ENCODE measurements at regions not wholly inside any gene's neighbourhood (a gene's known extent, or its start where the extent isn't known, plus 50 kb on each side); places are given as distances from the start of the nearest gene placed in this dataset.

DNA sequence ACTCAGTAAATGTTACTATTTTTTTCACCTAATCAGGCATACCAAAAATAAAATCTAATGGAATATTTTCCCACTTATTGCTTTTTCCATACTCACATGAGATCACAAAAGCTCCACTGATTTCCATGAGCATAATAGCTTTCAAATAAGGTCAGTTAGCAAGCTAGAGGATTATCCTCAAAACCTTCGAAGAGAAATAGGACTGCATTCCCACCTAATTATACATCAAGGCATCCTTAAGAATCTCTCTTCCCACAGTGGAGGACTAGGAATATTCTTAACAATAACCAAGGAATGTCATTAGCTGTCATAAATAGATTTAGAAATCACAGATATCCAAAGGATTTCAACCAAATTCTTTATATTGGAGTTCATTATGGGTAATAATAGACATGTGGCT, 127.9 kb upstream of the STT3B start:
- no peak for DNase-seq

DNA sequence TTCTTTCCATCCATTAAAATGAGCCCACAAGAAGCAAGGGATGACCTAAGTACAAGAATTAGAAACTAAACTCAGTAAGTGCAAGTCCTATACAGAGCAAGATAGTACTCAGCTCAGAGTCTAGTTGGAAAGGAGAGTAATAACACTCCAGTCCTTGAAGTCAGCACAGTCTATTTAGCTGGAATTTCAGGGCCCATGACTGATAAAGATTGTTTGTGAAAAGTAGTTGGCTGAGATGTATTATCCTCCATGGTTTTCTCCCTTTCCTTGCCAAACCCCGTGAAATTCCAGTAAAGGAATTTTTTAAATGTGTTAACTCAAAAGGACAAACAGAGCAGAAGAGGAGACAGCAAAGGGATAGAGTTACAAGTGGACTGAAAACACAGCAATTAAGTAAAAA, 127.2 kb upstream of the STT3B start:
- no peak for DNase-seq

- no peak for DNase-seq
Observed at GRCh38 chr3:31406896-31407295, 125.8 kb upstream of the STT3B start.

DNA sequence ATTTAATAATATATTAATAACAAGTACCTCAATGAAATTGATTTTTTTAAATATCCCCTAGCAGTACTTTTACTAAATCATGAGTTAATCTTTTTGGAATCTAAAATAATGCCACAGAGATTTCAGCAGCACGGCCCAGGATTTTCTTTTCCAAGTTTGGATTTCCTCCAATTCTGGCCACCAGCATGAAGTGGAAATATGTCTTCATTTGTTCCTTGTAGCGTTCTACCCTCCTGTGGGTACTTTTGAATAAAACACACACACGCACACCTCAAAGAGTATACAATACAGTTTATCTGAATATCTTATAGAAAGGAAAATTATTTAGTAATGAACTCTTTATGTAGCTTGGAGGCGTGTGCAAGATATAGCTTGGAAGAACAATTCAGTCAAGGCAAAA, 125.1 kb upstream of the STT3B start:
- no peak for DNase-seq

- no peak for DNase-seq
Observed at GRCh38 chr3:31408720-31409119, 124.0 kb upstream of the STT3B start.

DNA sequence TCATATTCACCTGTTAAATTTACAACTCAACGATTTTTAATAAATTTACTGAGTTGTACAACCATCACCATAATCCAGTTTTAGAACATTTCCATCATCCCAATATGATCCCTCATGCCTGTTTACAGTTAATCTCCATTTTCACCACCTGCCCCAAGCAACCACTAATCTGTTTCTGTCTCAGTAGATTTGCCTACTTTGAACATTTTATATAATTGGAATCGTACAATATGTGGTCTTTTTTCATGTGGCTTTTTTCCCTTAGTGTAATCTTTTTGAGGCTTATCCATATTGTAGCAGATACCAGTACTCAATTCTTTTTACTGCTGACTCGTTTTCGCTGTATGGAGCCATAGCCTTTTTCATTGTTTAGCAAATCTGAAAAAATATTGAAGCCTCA, 123.3 kb upstream of the STT3B start:
- DNase-seq, result no peak

DNA sequence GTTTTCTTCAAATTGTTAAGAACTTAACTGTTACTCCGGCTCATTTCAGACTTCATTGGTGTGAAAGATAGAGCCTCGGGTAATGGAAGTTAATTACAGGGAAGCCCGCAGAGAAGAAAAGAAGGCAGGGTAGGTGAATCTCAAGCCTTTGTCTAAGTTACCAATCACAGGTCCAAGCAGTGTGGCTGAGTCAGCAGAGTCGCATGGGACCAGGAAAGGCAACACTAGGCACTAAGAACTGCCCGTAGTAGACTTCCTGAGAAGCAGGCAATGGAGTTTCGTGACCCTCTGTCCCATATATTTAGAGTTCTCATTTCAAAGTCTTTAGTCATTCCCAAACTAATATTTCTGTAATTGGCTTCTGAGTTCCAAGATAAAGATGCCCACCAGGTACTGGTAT, 122.9 kb upstream of the STT3B start:
- no peak for DNase-seq

DNA sequence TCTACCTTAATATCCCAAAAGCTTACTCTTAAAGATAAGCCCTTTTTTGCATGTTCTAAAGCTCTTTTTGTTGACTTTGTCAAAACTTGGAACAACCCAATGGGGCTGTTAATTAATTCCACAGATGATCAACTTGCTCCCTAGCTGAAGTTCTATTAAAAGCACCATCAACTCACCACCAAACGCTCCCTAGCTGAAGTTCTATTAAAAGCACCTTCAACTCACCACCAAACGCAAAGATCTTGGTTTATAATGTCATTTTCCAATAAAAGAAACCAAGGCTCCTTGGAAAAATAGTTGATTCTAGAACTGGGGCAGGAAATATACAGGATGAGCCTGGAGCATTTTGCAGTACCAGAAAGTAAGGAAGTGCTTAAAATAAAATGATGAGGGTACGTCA, 122.3 kb upstream of the STT3B start:
- DNase-seq, result no peak

DNA sequence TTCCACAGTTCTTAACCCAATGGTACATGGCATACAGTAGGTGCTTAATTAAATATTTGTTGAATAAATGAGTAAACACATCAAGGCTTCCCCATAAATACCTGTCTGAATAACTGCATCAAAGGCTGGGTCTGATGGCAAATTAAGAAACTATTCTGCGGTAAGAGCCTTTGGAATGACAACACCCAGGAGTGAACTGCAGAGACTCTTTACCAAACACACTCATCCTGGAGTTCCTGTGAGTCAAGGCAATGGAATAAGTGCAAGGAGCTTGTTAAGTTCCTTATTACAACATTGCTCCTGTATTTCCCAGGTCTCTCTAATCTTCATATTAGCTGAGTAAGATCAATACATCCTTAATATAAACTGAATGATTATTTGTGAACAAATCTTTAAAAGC, 119.9 kb upstream of the STT3B start:
- no peak for DNase-seq

GRCh38 chr3:31413515-31413914, 119.2 kb upstream of the STT3B start:
- no peak for DNase-seq

DNA sequence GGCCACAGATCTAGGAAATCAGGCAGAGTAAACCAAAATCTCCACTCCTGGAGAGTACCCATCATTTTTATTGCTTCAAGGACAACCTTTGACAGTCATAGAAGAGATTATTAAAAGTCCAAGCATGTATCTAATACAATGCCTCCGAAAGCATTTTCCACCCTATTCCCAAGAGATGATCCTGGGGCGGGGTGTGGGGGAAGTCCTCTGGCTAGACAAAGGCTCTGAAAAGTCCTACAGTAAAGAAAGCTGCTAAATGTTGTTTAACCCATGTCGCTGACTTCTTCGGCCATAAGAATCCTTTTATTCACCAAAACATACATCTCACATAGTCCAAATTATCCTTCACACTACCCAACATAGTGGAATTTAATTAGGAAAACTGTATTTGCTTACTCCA, 115.7 kb upstream of the STT3B start:
- no peak for DNase-seq

DNA sequence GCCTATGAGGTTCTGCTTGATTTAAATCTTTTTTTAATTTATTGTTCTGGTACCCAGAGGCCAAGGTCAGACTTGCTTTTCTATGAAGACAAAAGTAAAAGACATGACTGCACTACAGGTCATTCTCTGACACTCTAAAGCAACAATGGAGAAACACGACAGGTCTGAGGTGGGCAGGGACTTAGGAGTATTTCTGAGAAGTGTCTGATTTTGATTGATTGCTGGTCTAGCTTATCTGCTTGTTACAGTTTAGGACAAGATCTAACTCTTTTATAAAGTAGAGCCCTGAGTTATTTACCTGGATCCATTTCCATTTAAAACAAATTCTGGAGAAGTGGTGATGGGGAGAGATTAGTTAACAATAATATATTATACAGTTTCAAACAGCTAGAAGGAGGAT, 115.2 kb upstream of the STT3B start:
- DNase-seq, result no peak

DNA sequence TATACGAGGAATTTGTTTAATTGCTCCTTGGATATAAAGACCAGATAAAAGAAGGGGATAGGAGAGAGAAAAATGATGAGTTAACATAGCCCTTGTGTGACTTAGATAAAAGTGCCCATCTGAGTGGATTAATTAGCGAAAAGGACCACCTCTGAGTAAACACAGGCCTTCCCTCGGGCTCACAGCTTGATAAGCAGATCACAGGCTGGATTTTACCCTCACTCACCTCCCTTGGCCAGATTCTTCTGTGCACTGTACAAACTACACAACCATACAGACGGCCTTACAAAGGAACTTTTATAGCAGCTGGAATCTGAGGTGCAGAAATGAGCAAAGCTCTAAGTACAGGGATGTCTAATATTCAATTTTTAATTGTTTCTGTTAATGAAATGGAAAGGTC, 112.4 kb upstream of the STT3B start:
- no peak for DNase-seq

GRCh38 chr3:31421314-31422048, 111.2 kb upstream of the STT3B start:
- no peak for DNase-seq

- no peak for DNase-seq
Observed at GRCh38 chr3:31422237-31422636, 110.5 kb upstream of the STT3B start.

GRCh38 chr3:31423482-31423881, 109.2 kb upstream of the STT3B start:
- DNase-seq, result no peak

- no peak for DNase-seq
Observed at GRCh38 chr3:31425401-31425800, 107.3 kb upstream of the STT3B start.

DNA sequence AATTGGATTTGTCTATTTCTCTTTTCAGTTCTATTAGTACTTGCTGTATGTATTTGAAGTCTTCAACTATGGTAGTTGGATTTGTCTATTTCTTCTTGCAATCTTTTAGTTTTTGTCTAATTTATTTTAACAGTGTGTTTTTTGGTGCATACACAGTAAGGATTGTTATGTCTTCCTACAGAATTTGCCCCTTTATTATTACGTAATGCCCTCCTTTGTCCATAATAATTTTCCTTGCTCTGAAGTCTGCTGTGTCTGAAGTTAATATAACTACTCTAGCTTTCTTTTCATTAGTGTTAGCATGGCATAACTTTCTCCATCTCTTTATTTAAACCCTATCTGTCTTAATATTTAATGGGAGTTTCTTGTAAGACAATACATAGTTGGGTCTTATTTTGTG, 105.1 kb upstream of the STT3B start:
- DNase-seq, result no peak

GRCh38 chr3:31431321-31431720, 101.4 kb upstream of the STT3B start:
- DNase-seq, result no peak

DNA sequence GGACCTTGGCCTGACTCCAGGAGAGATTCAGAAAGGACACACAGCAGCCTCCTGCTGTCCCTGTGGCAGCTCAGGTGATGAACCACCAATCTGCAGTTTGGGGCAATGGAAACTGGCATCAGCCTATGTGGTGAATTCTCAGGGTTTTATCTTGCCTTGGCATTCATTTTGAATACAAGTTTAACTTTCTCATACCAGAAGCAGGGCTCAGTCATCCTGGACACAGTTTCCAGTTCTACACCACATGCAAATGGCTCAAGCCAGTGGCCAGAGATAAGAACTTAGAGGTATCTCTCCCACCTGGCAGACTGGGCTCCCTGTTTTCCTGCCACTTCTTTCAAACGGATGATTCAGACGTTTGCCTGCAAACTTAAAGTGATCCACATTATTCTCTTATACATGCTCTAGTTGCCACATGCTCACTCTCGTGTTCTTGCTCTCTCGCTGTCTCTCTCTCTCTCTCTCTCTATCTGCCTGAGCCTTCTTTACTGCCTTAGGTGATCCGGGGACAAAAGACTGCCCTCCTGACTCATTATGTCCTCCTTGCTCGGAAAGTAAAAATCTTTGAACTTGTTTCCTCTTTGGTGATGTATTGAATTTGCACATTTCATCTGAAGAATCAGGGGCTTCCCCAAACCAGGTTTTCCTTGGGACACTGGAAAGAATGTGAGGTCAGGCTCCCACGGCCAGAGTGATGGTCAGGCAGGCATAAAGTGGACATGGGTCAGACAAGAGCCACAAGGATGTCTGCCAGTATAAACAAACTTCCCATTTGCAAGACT, 99.6 kb upstream of the STT3B start:
- no peak for DNase-seq

DNA sequence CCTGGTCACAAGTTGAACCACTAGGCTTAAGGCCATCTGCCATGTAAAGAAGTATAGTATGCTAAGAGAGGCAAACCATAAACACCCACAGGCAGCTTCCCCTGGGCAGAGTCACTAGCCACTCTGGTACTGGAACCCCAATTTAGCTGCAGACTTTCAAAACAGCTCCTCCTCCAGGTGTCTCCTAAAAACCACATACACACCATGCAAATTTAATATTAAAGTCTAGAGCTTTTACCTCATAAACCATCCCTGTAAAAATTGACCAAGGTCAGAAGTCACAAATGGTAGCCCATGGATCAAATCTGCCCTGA, 99.1 kb upstream of the STT3B start:
- DNase-seq, result no peak

DNA sequence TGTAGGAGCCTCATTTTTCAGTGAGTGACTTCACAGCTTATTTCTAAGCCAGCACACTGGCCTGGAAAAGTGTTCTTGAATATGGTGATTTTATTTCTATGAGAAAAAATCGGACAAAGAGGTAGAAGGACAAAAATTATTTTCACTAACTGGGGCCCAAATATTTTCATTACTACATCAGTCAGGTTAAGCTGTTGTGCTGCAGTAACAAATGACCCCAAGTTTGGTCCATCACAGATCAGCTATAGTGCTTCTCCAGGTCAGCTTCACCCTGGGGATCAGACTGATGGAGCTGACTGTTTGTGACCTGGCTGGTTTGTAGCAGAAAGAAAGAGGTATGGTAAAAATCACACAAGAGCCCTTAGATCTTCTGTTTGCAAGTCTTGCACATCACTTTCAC, 97.9 kb upstream of the STT3B start:
- no peak for DNase-seq

- DNase-seq, result no peak
Observed at GRCh38 chr3:31436830-31437229, 95.9 kb upstream of the STT3B start.

GRCh38 chr3:31438742-31439141, 94.0 kb upstream of the STT3B start:
- DNase-seq, result no peak

All from activated CD4-positive, alpha-beta T cell treated with anti-CD3 and anti-CD28 coated beads, Interleukin-2, amount 50 U/mL, for 1 hour (primary cell).